Naive B cell (primary cell): ENCODE measurements at regions not wholly inside any gene's neighbourhood (a gene's known extent, or its start where the extent isn't known, plus 50 kb on each side); places are given as distances from the start of the nearest gene placed in this dataset.

Experiments
- ATAC-seq, 2 donors: fragments of 150-1000 bp; cut with Tn5 transposase; 2 replicates each; pipeline ENCODE4 v1.10.0; 2021; ENCODE audit warnings: low read depth in 2 of 2, mild to moderate bottlenecking in 2 of 2, moderate library complexity in 2 of 2
- DNase-seq: peaks from one replicate; pipeline ENCODE4 v3.0.0; 2022
- H3K27ac Mint-ChIP-seq, 6 donors: one replicate each; pipeline ENCODE4 v1.8.0; 2020 to 2022; ENCODE audit warnings: mild to moderate bottlenecking in 6 of 6, mixed read lengths in 6 of 6, moderate library complexity in 5 of 6, inconsistent platforms in 2 of 6
- H3K27me3 Mint-ChIP-seq, 3 donors: one replicate each; pipeline ENCODE4 v1.8.0; 2021 to 2022; ENCODE audit warnings: mixed read lengths in 3 of 3, mild to moderate bottlenecking in 1 of 3
- H3K36me3 Mint-ChIP-seq, 2 donors: one replicate each; pipeline ENCODE4 v1.8.0; 2020 to 2022; ENCODE audit warnings: mixed read lengths in 2 of 2, inconsistent platforms in 1 of 2, mild to moderate bottlenecking in 1 of 2
- H3K4me1 Mint-ChIP-seq, 3 donors: one replicate each; pipeline ENCODE4 v1.8.0; 2020 to 2022; ENCODE audit warnings: mixed read lengths in 3 of 3, inconsistent platforms in 1 of 3, mild to moderate bottlenecking in 1 of 3, moderate library complexity in 1 of 3
- H3K4me3 Mint-ChIP-seq, 8 donors: one replicate each; pipeline ENCODE4 v1.8.0; 2020 to 2022; ENCODE audit warnings: mild to moderate bottlenecking in 8 of 8, mixed read lengths in 8 of 8, moderate library complexity in 8 of 8, inconsistent platforms in 2 of 8
- H3K9me3 Mint-ChIP-seq, 7 donors: one replicate each; pipeline ENCODE4 v1.8.0; 2020 to 2022; ENCODE audit warnings: mixed read lengths in 7 of 7, mild to moderate bottlenecking in 5 of 7, inconsistent platforms in 2 of 7, moderate library complexity in 1 of 7

DNA sequence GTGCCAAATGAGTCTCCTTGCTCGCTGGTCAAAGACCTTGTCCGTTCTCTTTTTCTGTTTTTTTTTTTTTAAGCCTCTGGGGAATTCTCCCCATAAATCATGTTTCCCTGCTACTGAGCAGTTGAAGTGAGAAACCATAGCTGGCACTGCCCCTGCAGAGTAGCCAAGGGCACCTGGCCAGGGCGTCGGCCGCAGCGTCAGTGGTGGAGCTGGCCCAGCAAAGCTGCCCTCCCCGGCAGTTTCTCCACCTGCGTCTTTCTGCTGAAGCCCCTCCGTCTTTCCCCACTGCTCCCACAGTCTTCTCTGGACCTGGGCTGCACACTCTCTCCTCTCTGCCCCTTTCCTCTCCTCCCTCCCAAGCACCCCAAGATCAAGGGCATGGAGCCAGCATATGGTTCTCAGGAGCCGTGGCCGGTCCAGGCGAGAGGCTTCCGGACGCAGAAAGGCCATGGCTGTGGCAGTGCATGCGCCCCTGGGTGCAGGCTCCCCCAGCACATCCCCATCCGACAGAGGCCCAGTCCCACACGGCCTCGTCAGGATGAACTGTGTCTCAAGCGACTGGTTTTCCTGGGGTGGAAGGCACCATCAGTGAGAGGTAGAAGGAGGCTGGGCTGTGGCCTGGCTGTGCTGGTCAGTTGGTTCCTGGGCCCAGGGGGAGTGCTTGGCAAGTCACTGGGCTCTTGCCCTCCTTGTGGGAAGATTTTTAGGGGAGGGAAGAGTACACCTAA is 218.1 kb downstream of the ERMARD start:
- DNase-seq (no peak), ATAC-seq (no peak)
- H3K36me3 Mint-ChIP-seq, result no peaks in the 10 kb centered on the region
- H3K4me1 Mint-ChIP-seq, result peaks cover 0 to 4% (median 0%) of the 10 kb centered on the region in 3 donors
- no peak overlapping the region for H3K4me3 Mint-ChIP-seq
- peaks cover 0 to 27% (median 19%) of the 10 kb centered on the region in 3 donors for H3K27me3 Mint-ChIP-seq
- no peaks in the 10 kb centered on the region for H3K9me3 Mint-ChIP-seq
- H3K27ac Mint-ChIP-seq, result peak overlapping the region in 1 of 6 donors; percentile 4

DNA sequence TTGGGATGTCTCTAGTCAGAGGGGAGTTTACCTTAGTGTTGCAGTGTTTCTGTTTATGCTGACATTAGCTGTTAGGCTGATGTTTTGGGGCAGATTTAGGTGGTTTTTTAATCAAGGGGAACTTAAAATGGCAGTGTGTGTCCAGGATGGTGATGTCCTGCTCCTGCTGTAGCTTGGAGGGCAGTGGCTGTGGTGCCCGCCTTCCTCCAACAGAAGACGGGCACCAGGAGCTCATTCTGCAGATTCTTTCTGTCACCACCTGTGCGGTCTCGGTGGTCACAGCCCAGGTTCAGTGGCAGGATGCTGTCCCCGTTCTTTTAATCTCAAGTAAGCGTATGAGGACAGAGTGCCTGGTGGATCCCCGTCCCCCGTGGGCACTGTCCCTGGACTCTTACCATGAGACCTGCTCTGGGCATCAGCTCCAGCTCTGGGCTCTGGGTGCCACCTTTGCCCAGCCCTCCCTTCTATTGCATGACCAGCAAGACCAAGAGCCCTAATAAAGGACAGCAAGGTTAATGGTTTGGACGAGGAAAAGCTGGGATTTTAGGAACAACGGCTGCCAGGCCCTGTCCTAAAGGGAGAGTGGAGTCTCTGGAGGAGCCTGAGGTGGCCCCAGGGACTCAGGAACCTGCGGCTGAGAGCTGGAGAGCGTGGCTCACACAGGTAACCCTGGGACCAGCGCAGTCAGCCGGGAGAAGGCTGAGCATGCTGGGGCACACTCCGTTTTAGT is 217.3 kb downstream of the ERMARD start:
- no peaks in the 10 kb centered on the region for H3K36me3 Mint-ChIP-seq
- no peak for DNase-seq

DNA sequence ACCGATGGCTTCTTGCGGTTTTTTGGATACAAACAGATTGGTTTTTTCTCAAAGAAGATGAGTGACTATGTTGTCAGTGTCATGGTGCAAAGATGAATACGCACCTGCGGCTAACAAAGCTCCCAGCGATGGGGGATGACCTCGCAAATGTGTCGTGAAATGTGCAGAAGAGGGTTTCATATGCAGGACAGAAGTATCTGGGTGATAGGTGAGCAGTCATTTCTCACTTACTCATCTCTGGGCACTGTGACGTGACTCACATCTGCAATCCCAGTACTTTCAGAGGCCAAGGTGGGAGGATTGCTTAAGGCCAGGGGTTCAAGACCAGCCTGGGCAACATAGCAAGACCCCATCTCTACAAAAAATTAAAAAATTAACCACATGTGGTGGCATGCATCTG is 216.3 kb downstream of the ERMARD start:
- no peak for ATAC-seq
- H3K27me3 Mint-ChIP-seq, result peaks cover 0 to 29% (median 28%) of the 10 kb centered on the region in 3 donors
- H3K27ac Mint-ChIP-seq, result peak overlapping the region in 1 of 6 donors; percentile 44
- no peak overlapping the region for H3K4me3 Mint-ChIP-seq
- peaks cover 0 to 4% (median 0%) of the 10 kb centered on the region in 3 donors for H3K4me1 Mint-ChIP-seq
- DNase-seq, result no peak
- no peaks in the 10 kb centered on the region for H3K36me3 Mint-ChIP-seq
- no peaks in the 10 kb centered on the region for H3K9me3 Mint-ChIP-seq

More for the DNA sequence above, 217.3 kb downstream of the ERMARD start:
- no peak overlapping the region for H3K4me3 Mint-ChIP-seq
- peaks cover 0 to 27% (median 21%) of the 10 kb centered on the region in 3 donors for H3K27me3 Mint-ChIP-seq
- H3K4me1 Mint-ChIP-seq, result peaks cover 0 to 4% (median 0%) of the 10 kb centered on the region in 3 donors
- H3K9me3 Mint-ChIP-seq, result no peaks in the 10 kb centered on the region
- H3K27ac Mint-ChIP-seq, result peak overlapping the region in 1 of 6 donors; percentile 63
- ATAC-seq, result no peak

DNA sequence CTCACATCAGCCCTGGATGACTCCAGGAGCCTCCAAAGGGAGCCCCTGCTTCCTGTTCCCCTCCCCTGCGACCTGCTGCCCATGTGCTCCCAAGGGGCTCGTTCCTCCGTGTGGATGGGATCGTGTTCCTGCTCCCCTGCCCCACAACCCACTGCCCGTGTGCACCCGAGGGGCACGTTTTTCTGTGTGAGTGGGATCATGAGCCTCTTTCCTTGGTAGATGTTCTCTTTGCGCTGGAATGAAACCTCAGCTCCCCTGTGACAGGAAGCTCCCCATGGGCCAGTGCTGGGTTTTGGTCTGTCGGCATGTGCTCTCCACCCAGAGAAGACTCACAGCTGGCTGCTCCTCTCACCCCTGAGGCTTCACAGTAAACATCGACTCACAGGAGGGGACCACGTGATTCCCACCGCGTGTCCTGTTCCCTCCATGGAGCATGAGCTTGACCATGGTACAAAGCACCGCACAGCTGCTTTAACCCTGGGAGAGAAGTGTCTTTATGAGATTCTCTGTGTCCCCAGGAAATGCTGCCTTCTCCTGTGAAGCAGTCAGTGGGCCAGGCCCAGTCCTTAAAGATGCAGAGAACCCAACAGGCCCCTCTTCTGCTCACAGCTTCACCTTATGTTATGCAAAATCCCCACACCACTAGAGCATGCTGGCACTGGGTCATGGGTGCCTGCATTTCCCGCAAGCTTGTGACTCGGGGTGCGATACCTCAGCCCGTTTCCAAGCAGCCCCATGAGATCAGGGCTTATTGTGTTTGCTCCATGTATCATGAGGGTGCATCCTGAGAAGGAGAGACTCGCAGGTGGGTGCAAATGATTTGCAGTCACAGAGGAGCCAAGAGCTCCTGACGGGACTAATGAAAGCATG is 215.1 kb downstream of the ERMARD start:
- peak overlapping the region in 4 of 6 donors; percentile 20 to 88 (median 73) for H3K27ac Mint-ChIP-seq
- ATAC-seq, result peak in 1 of 2 donors; percentile 40
- no peak for DNase-seq

DNA sequence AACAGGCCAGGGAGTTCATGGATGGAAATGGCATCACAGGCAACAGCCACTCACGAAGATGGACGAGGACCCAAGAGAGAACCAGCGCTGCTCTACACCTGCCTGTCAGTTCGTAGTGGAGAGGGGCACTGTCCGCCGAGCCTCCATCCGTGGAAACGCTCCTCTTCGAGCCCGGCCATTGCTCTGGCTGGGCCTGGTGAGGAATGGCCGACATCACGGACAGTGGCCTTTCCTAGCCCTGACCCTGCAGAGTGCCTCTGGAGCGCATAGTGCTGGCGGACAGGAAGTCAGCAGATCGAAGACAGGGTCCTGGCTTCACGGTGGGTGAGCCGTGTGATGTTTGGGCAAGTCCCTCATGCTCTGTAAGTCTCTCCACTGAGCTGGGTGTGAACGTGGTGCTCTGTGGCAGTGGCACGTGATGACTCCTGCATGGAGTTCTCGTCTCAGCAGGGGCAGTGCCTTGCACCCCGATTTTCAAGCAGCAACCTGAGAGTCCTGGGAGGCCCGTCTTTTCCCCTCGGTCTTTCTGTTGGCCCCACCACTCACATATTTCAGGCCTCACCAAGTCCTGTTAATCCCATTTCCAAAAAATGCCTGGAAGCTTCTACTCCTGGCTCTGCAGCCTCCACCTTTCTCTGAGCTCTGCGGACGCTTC is 214.4 kb downstream of the ERMARD start:
- Mint-ChIP-seq H3K27me3 (peaks cover 4 to 41% (median 34%) of the 10 kb centered on the region in 3 donors), H3K4me3 (no peak overlapping the region), H3K36me3 (no peaks in the 10 kb centered on the region), H3K27ac (peak overlapping the region in 1 of 6 donors; percentile 70), H3K4me1 (peaks cover 4 to 6% (median 5%) of the 10 kb centered on the region in 3 donors), H3K9me3 (no peaks in the 10 kb centered on the region)
- DNase-seq (no peak), ATAC-seq (no peak)

More for the DNA sequence above, 215.1 kb downstream of the ERMARD start:
- no peaks in the 10 kb centered on the region for H3K36me3 Mint-ChIP-seq
- peaks cover under 1 to 4% (median 2%) of the 10 kb centered on the region in 3 donors for H3K4me1 Mint-ChIP-seq
- peaks cover under 1 to 34% (median 34%) of the 10 kb centered on the region in 3 donors for H3K27me3 Mint-ChIP-seq
- H3K4me3 Mint-ChIP-seq, result no peak overlapping the region
- no peaks in the 10 kb centered on the region for H3K9me3 Mint-ChIP-seq

DNA sequence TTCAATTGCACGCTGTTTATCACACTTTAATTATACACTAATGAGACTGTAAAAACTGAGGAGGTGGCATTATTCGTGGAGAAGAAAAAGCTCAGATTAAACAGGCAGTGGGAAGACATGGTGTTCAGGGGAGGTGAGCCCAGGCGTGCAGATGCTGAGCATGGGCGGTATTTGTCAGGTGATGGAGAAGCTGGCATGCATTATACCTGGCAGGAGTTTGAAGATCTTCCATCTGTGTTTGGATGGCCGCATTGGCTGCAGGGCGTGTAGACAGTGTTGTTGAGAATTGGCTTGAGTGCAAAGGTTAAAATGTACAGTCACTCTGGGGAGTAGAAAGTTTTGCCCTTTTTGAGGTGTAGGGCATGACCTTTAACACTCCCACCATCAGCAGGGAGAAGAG is 213.8 kb downstream of the ERMARD start:
- Mint-ChIP-seq H3K36me3 (no peaks in the 10 kb centered on the region), H3K9me3 (no peaks in the 10 kb centered on the region), H3K4me3 (no peak overlapping the region), H3K27me3 (peaks cover 4 to 43% (median 34%) of the 10 kb centered on the region in 3 donors), H3K4me1 (peaks cover 4 to 6% (median 5%) of the 10 kb centered on the region in 3 donors), H3K27ac (no peak overlapping the region)
- ATAC-seq (no peak), DNase-seq (no peak)

DNA sequence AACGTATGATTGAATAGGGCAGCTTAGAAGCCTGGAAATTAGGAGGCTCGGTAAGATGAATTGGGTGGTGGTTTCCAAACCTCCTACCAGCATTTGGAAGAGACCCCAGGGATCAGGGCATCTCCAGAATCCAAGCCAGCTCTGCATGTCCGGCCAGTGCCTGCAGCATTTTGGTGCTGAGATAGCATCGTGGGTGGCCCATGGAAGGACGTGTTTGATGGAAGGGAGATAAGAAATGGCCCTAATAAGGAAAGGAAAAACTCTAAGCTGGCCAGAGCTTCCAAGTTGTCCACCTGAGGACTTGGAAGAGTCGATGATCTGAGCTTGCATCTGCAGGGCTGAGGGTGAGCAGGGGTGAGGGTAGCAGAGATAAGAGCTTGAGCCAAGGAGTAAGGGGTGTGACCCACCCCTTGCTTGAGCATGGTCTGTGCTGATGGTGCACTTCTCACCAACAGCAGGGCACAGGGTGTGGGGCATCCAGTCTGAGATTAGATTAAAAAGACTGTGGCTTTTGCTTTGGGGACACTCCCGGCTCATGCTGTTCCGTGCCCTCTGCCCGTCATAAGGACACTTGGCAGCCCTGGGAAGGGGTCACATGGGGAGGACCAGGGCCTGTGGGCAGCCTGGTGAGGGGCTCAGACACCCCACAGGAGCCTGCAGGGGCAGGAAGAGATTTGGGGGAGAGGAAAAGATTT is 213.2 kb downstream of the ERMARD start:
- ATAC-seq (no peak), DNase-seq (no peak)
- no peaks in the 10 kb centered on the region for H3K36me3 Mint-ChIP-seq
- H3K27ac Mint-ChIP-seq, result no peak overlapping the region
- H3K9me3 Mint-ChIP-seq, result no peaks in the 10 kb centered on the region
- peaks cover 4 to 9% (median 6%) of the 10 kb centered on the region in 3 donors for H3K4me1 Mint-ChIP-seq
- H3K27me3 Mint-ChIP-seq, result peaks cover 4 to 41% (median 31%) of the 10 kb centered on the region in 3 donors
- no peak overlapping the region for H3K4me3 Mint-ChIP-seq

DNA sequence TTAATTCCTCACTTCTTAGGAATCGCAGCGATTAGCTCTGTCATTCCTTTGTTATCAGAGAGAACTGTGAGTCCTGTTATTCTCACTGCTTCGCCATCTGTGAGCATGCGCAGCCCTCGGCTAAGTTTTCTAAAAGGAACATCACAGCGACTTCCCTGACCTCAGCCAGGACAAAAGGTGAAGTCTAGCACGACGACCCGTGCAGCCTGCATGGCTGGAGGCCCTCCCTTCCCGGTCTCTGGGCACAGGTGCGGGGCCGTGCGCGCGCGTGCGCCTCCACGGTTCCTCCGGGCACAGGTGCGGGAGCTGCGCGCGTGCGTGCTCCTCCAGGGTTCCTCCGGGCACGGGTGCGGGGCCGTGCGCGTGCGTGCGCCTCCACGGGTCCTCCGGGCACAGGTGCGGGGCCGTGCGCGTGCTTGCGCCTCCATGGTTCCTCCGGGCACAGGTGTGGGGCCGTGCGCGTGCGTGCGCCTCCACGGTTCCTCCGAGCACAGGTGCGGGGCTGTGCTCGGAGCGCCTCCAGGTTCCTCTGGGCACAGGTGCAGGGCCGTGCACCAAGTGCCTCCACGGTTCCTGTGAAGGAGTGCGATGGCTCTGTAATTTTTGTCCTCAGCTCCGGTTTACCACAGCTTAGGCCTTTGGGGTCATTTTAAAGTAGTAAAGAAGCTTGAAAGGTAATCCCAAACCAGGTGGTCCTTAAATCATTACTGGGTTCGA is 212.3 kb downstream of the ERMARD start:
- peaks cover 4 to 39% (median 28%) of the 10 kb centered on the region in 3 donors for H3K27me3 Mint-ChIP-seq
- no peak for DNase-seq
- no peaks in the 10 kb centered on the region for H3K36me3 Mint-ChIP-seq
- H3K4me3 Mint-ChIP-seq, result peak overlapping the region in 2 of 8 donors; percentile 35 to 52
- peaks cover 11 to 18% (median 11%) of the 10 kb centered on the region in 3 donors for H3K4me1 Mint-ChIP-seq
- no peak for ATAC-seq
- no peak overlapping the region for H3K27ac Mint-ChIP-seq
- H3K9me3 Mint-ChIP-seq, result no peaks in the 10 kb centered on the region

DNA sequence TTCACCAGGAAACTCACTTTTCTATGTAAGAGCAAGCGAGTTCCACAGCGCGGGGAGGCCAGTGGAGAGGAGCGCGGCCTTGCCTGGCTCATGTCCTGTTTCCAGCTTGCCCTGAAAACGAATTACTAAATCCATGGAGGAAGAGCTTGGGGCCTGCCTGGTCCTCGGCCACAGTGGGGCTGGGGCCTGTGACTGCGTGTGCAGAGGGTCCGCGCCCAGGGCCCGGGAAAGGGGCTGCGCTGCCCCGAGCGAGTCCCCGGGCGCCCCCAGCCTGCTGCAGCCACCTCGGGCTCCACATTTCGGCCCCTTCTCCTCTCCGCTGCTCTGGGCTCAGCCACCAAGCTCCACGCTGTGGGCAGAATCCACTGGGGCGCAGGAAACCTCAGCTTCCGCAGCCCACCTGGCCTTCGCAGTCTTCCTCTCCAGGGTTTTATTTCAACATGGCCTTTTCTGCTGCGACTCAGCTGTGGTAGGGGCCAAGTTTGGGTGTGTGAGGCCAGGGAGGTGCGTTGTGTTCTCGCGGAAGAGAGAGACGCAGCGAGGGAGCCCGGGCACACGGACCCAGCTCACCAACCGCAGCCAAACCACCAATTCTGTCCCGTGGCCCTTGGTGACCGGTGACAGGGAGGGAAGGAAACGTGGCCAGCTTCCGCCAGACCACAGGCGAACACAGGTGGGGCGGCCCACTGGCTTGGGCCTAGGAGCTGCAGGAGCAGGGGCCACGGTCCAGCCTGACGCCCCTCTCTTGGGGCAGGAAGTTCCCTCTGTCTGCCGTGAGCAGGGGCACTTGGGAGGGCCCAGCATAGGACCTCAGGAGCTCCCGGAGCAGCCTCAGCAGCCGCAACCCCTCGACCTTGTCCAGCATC is 211.4 kb downstream of the ERMARD start:
- H3K9me3 Mint-ChIP-seq, result no peaks in the 10 kb centered on the region
- peak overlapping the region in 5 of 6 donors; percentile 27 to 90 (median 67) for H3K27ac Mint-ChIP-seq

DNA sequence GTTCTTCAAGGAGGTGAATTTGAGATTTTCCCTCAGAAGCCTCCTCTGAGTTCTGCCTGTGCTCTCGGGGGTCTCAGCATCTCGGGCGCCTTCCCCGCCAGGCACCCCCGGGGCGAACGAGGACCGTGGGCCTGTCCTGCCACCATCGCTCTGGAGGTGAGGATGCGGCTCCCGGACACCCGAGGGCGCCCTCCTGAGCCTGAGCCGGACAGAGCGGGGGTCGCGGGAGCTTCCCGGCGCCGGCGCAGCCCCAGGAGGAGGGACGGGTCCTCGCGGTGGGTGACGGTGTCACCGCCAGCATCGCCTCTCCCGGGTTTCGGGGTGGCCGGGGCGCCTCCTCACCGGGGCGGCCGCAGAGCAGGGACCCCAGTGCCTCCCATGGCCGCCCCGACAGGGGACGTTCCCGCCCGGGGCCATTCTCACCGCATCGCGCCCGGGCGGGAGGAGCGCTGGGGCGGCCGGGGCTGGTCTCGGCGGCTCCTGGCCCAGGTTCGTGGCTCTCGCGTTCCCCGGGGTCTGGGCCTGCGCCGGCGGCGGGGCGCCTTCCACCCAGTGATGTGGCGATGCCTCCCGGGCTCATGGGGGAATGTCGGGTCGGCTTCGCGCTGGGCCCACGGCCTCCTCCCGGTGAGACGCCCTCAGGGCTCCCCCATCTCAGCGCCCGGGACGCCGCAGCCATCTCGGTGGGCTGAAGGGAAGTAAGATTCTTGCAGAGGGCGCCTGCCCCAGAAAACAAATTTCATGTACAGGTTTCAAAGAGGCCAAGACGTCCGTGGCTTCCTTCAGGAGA is 210.5 kb downstream of the ERMARD start:
- Mint-ChIP-seq H3K36me3 (peaks cover 0 to 4% of the 10 kb centered on the region in 2 donors), H3K4me3 (peak overlapping the region; percentile 51 to 86 (median 67)), H3K9me3 (no peaks in the 10 kb centered on the region), H3K4me1 (peaks cover 11 to 24% (median 16%) of the 10 kb centered on the region in 3 donors), H3K27ac (peak overlapping the region in 4 of 6 donors; percentile 54 to 94 (median 84)), H3K27me3 (peaks cover 4 to 39% (median 28%) of the 10 kb centered on the region in 3 donors)
- peak; percentile 28 for DNase-seq
- ATAC-seq, result peak; percentile 3 to 16

More for the DNA sequence above, 211.4 kb downstream of the ERMARD start:
- DNase-seq, result no peak
- Mint-ChIP-seq H3K4me1 (peaks cover 11 to 24% (median 16%) of the 10 kb centered on the region in 3 donors), H3K36me3 (peaks cover 0 to 4% of the 10 kb centered on the region in 2 donors), H3K4me3 (peak overlapping the region; percentile 51 to 69 (median 66)), H3K27me3 (peaks cover 4 to 39% (median 28%) of the 10 kb centered on the region in 3 donors)
- ATAC-seq, result no peak
